H1 (cell line): ENCODE measurements at regions not wholly inside any gene's neighbourhood (a gene's known extent, or its start where the extent isn't known, plus 50 kb on each side); places are given as distances from the start of the nearest gene placed in this dataset.

ENCODE experiments used
- CHD2 ChIP-seq: IDR thresholded peaks from 2 replicates; pipeline ENCODE4 v1.6.1; 2012; ENCODE audit warnings: low read length, improper control_type of control experiment
- HDAC6 ChIP-seq: IDR thresholded peaks from one replicate; pipeline ENCODE4 v1.7.1; 2012; ENCODE audit warnings: low read depth, mild to moderate bottlenecking, inconsistent platforms, low read length, moderate library complexity
- KDM5A ChIP-seq: fragments of 200-600 bp; IDR thresholded peaks from 2 replicates; pipeline ENCODE4 v1.7.1; 2012; ENCODE audit warnings: mild to moderate bottlenecking, low read length, inconsistent platforms, mixed read lengths
- TAF1 ChIP-seq: IDR thresholded peaks from 2 replicates; pipeline ENCODE4 v1.6.1; 2011; ENCODE audit warnings: mild to moderate bottlenecking, low read depth, low read length
- TF ChIP-seq, protein P1 (sequence below): fragments of 300-600 bp; sonication (generic); IDR thresholded peaks from 2 replicates; pipeline ENCODE4 v1.7.1; 2012; ENCODE audit warnings: low read length, moderate library complexity, mild to moderate bottlenecking, inconsistent platforms; ENCODE audit not compliant: insufficient replicate concordance
- TF ChIP-seq, protein P2 (sequence below): IDR thresholded peaks from 2 replicates; pipeline ENCODE4 v1.6.1; 2012; ENCODE audit warnings: inconsistent platforms

DNA sequence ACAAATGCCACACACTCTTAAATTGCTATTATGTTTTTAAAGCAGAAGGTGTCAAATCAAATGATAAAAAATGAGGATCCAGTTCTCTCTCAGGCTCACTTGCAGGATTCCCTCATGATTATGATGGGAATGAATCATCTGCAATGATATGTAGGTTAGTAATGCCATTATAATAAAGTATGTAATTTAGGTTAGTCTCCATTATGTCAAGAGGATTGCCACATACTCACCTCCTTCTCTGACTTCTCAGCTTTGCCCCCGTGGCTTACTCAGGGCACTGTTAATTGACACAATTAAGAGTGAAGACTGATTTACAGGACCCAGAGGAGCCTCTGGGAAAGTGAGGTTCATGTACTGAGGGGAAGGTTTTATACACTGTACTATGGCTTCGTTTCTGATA lies 591.7 kb upstream of the NRSN1 start (continued):
- TF ChIP-seq, protein P1, sequence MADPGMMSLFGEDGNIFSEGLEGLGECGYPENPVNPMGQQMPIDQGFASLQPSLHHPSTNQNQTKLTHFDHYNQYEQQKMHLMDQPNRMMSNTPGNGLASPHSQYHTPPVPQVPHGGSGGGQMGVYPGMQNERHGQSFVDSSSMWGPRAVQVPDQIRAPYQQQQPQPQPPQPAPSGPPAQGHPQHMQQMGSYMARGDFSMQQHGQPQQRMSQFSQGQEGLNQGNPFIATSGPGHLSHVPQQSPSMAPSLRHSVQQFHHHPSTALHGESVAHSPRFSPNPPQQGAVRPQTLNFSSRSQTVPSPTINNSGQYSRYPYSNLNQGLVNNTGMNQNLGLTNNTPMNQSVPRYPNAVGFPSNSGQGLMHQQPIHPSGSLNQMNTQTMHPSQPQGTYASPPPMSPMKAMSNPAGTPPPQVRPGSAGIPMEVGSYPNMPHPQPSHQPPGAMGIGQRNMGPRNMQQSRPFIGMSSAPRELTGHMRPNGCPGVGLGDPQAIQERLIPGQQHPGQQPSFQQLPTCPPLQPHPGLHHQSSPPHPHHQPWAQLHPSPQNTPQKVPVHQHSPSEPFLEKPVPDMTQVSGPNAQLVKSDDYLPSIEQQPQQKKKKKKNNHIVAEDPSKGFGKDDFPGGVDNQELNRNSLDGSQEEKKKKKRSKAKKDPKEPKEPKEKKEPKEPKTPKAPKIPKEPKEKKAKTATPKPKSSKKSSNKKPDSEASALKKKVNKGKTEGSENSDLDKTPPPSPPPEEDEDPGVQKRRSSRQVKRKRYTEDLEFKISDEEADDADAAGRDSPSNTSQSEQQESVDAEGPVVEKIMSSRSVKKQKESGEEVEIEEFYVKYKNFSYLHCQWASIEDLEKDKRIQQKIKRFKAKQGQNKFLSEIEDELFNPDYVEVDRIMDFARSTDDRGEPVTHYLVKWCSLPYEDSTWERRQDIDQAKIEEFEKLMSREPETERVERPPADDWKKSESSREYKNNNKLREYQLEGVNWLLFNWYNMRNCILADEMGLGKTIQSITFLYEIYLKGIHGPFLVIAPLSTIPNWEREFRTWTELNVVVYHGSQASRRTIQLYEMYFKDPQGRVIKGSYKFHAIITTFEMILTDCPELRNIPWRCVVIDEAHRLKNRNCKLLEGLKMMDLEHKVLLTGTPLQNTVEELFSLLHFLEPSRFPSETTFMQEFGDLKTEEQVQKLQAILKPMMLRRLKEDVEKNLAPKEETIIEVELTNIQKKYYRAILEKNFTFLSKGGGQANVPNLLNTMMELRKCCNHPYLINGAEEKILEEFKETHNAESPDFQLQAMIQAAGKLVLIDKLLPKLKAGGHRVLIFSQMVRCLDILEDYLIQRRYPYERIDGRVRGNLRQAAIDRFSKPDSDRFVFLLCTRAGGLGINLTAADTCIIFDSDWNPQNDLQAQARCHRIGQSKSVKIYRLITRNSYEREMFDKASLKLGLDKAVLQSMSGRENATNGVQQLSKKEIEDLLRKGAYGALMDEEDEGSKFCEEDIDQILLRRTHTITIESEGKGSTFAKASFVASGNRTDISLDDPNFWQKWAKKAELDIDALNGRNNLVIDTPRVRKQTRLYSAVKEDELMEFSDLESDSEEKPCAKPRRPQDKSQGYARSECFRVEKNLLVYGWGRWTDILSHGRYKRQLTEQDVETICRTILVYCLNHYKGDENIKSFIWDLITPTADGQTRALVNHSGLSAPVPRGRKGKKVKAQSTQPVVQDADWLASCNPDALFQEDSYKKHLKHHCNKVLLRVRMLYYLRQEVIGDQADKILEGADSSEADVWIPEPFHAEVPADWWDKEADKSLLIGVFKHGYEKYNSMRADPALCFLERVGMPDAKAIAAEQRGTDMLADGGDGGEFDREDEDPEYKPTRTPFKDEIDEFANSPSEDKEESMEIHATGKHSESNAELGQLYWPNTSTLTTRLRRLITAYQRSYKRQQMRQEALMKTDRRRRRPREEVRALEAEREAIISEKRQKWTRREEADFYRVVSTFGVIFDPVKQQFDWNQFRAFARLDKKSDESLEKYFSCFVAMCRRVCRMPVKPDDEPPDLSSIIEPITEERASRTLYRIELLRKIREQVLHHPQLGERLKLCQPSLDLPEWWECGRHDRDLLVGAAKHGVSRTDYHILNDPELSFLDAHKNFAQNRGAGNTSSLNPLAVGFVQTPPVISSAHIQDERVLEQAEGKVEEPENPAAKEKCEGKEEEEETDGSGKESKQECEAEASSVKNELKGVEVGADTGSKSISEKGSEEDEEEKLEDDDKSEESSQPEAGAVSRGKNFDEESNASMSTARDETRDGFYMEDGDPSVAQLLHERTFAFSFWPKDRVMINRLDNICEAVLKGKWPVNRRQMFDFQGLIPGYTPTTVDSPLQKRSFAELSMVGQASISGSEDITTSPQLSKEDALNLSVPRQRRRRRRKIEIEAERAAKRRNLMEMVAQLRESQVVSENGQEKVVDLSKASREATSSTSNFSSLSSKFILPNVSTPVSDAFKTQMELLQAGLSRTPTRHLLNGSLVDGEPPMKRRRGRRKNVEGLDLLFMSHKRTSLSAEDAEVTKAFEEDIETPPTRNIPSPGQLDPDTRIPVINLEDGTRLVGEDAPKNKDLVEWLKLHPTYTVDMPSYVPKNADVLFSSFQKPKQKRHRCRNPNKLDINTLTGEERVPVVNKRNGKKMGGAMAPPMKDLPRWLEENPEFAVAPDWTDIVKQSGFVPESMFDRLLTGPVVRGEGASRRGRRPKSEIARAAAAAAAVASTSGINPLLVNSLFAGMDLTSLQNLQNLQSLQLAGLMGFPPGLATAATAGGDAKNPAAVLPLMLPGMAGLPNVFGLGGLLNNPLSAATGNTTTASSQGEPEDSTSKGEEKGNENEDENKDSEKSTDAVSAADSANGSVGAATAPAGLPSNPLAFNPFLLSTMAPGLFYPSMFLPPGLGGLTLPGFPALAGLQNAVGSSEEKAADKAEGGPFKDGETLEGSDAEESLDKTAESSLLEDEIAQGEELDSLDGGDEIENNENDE, result no peak
- no peak for TF ChIP-seq CHD2
- TF ChIP-seq HDAC6, result no peak
- no peak for TF ChIP-seq KDM5A
- TF ChIP-seq, protein P2, sequence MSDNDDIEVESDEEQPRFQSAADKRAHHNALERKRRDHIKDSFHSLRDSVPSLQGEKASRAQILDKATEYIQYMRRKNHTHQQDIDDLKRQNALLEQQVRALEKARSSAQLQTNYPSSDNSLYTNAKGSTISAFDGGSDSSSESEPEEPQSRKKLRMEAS, result no peak
- TF ChIP-seq TAF1, result no peak
- TF ChIP-seq, all 59 proteins: peak for 0
